Activated B cell treated with CpG ODN at 0.5 μM for 24 hours (primary cell): ENCODE measurements at regions not wholly inside any gene's neighbourhood (a gene's known extent, or its start where the extent isn't known, plus 50 kb on each side); places are given as distances from the start of the nearest gene placed in this dataset.

ENCODE experiments used
- ATAC-seq: fragments of 200-7000 bp; cut with Tn5 transposase; one replicate; pipeline ENCODE4 v1.10.0; 2021; ENCODE audit warnings: low read depth, mild to moderate bottlenecking, moderate library complexity
- CTCF ChIA-PET: fragments of 350-600 bp; sonication (Branson Sonifier 250); formaldehyde crosslinking; loops from one replicate; lab custom pipeline; 2021; ENCODE audit warnings: antibody characterized with exemption; lab: Charles Lee
- POLR2A ChIA-PET: fragments of 350-600 bp; sonication (Branson Sonifier 250); formaldehyde crosslinking; loops from one replicate; lab custom pipeline; 2021; ENCODE audit warnings: antibody characterized with exemption; lab: Charles Lee
- DNase-seq: peaks from one replicate; pipeline ENCODE4 v3.0.0; 2022
- H3K27ac Mint-ChIP-seq: one replicate; pipeline ENCODE4 v1.8.0; 2020; ENCODE audit warnings: mixed read lengths
- H3K27me3 Mint-ChIP-seq: one replicate; pipeline ENCODE4 v1.8.0; 2021; ENCODE audit warnings: mixed read lengths
- H3K36me3 Mint-ChIP-seq: one replicate; pipeline ENCODE4 v1.8.0; 2021; ENCODE audit warnings: low read depth, mixed read lengths
- H3K4me1 Mint-ChIP-seq: one replicate; pipeline ENCODE4 v1.8.0; 2021; ENCODE audit warnings: mixed read lengths
- H3K4me3 Mint-ChIP-seq: one replicate; pipeline ENCODE4 v1.8.0; 2020; ENCODE audit warnings: mild to moderate bottlenecking, mixed read lengths
- H3K9me3 Mint-ChIP-seq: one replicate; pipeline ENCODE4 v1.8.0; 2020; ENCODE audit warnings: mixed read lengths
- intact Hi-C: fragments of 100-400 bp; cut with micrococcal nuclease; formaldehyde crosslinking; loops from one replicate; pipeline ENCODE4 v1.15.1; 2024
- TF ChIP-seq, protein P1 (sequence below): fragments of 200-600 bp; IDR thresholded peaks from one replicate; pipeline ENCODE4 v1.8.0; 2022; ENCODE audit warnings: antibody characterized with exemption, mild to moderate bottlenecking

DNA sequence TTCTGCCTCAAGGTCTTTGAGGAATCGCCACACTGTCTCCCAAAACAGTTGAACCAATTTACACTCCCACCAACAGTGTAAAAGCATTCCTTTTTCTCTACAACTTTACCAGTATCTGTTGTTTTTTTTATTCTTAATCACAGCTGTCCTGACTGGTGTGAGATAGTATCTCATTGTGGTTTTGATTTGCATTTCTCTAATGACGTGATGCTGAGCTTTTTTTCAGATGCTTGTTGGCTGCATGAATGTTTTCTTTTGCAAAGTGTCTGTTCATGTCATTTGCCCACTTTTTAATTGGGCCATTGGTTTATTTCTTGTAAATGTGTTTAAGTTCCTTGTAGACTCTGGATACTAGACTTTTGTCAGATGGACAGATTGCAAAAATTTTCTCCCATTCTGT is 400.0 kb downstream of the DEPDC1B start:
- ChIA-PET POLR2A (no interaction called here), CTCF (no interaction called here)
- H3K4me3 Mint-ChIP-seq, result no peak overlapping the region
- TF ChIP-seq, protein P1, sequence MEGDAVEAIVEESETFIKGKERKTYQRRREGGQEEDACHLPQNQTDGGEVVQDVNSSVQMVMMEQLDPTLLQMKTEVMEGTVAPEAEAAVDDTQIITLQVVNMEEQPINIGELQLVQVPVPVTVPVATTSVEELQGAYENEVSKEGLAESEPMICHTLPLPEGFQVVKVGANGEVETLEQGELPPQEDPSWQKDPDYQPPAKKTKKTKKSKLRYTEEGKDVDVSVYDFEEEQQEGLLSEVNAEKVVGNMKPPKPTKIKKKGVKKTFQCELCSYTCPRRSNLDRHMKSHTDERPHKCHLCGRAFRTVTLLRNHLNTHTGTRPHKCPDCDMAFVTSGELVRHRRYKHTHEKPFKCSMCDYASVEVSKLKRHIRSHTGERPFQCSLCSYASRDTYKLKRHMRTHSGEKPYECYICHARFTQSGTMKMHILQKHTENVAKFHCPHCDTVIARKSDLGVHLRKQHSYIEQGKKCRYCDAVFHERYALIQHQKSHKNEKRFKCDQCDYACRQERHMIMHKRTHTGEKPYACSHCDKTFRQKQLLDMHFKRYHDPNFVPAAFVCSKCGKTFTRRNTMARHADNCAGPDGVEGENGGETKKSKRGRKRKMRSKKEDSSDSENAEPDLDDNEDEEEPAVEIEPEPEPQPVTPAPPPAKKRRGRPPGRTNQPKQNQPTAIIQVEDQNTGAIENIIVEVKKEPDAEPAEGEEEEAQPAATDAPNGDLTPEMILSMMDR, result no peak
- no peak for ATAC-seq
- intact Hi-C loops, result no loop called here
- peaks cover 2% of the 10 kb centered on the region for H3K27me3 Mint-ChIP-seq
- DNase-seq, result no peak
- H3K4me1 Mint-ChIP-seq, result no peaks in the 10 kb centered on the region
- H3K9me3 Mint-ChIP-seq, result peaks cover 7% of the 10 kb centered on the region
- no peaks in the 10 kb centered on the region for H3K36me3 Mint-ChIP-seq
- no peak overlapping the region for H3K27ac Mint-ChIP-seq

DNA sequence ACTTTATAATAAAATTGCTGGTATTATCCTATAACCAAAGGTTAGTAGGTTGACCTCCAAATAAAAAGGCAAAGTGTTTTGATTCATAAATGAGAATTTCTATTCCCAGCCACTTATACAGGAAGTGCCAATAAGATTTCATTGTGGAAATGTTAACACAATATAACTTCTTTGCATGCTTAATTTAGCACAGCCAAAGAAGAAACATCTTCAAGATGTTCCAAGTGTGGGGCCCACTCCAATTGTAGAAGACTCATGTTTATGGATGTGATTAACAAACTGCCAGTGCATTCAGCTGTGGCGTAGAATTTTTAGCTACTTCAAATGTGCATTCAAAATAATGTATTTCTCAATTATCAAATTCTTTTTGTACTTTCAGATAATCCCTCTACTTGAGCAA is 402.3 kb downstream of the DEPDC1B start:
- H3K36me3 Mint-ChIP-seq, result no peaks in the 10 kb centered on the region
- no peak for ATAC-seq
- intact Hi-C loops, result no loop called here
- H3K4me1 Mint-ChIP-seq, result no peaks in the 10 kb centered on the region
- TF ChIP-seq, protein P1, result no peak
- no peak overlapping the region for H3K4me3 Mint-ChIP-seq
- no peak for DNase-seq
- ChIA-PET CTCF (interaction anchor here (1.3 kb wide), 1 partner anchor 288 kb away, joined by 3 read pairs; no protein-coding TSS in a partner anchor), POLR2A (no interaction called here)
- H3K9me3 Mint-ChIP-seq, result peaks cover 4% of the 10 kb centered on the region
- H3K27ac Mint-ChIP-seq, result no peak overlapping the region
- H3K27me3 Mint-ChIP-seq, result no peaks in the 10 kb centered on the region

DNA sequence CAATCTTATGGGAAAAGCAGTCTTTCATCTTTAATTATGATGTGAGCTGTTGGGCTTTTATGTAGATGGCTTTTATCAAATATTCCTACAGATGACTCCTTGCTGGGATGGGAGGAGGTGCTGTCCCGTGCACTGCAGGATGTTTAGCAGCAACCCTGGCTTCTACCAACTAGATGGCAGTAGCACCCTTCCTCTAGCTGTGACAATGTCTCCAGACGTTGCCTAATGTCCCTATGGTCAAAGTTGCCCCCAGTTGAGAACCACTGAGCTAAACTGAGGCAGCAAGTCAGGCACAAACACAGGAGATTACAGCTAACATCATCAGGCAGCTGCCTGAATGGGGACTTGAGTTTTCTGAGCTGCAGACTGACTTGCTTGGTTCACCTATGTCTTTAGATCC is 401.9 kb upstream of the PDE4D start:
- H3K4me3 Mint-ChIP-seq, result no peak overlapping the region
- H3K27me3 Mint-ChIP-seq, result no peaks in the 10 kb centered on the region
- POLR2A ChIA-PET, result no interaction called here
- H3K27ac Mint-ChIP-seq, result no peak overlapping the region
- TF ChIP-seq, protein P1, result no peak
- H3K9me3 Mint-ChIP-seq, result peaks cover under 1% of the 10 kb centered on the region
- DNase-seq (no peak), ATAC-seq (no peak)
- intact Hi-C loops, result loop anchor here (1.0 to 2.0 kb wide), 4 partner anchors 87 to 373 kb away; no protein-coding TSS in a partner anchor
- no peaks in the 10 kb centered on the region for H3K36me3 Mint-ChIP-seq
- no peaks in the 10 kb centered on the region for H3K4me1 Mint-ChIP-seq
- CTCF ChIA-PET, result interaction anchor here (0.7 to 2.6 kb wide), 9 partner anchors 9 to 485 kb away, joined by 3 to 19 read pairs (median 5); no protein-coding TSS in a partner anchor

DNA sequence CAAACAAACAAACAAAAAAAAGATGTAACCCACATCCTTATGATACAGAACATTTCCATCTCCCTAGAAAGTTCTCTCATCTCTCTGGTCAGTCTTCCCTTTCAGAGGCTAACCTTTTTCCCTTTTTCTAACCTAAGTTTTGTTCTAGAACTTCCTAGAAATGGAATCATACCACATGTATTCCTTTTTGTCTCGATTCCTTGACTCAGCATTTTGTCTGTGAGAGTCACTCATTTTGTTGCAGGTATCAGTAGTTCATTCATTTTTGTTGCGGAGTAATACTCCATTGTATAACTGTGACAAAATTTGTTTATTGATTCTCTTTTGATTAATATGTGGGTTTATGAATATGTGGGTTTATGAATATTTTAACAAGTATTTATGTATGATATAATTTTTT is 400.0 kb upstream of the PDE4D start:
- no peak for DNase-seq
- TF ChIP-seq, protein P1, result no peak
- no peaks in the 10 kb centered on the region for H3K36me3 Mint-ChIP-seq
- H3K4me3 Mint-ChIP-seq, result no peak overlapping the region
- CTCF ChIA-PET, result interaction anchor here (1.0 kb wide), 1 partner anchor 376 kb away, joined by 3 read pairs; no protein-coding TSS in a partner anchor
- ATAC-seq, result no peak
- no peaks in the 10 kb centered on the region for H3K27me3 Mint-ChIP-seq
- intact Hi-C loops, result no loop called here
- no peak overlapping the region for H3K27ac Mint-ChIP-seq
- H3K4me1 Mint-ChIP-seq, result no peaks in the 10 kb centered on the region
- no peaks in the 10 kb centered on the region for H3K9me3 Mint-ChIP-seq
- POLR2A ChIA-PET, result no interaction called here

DNA sequence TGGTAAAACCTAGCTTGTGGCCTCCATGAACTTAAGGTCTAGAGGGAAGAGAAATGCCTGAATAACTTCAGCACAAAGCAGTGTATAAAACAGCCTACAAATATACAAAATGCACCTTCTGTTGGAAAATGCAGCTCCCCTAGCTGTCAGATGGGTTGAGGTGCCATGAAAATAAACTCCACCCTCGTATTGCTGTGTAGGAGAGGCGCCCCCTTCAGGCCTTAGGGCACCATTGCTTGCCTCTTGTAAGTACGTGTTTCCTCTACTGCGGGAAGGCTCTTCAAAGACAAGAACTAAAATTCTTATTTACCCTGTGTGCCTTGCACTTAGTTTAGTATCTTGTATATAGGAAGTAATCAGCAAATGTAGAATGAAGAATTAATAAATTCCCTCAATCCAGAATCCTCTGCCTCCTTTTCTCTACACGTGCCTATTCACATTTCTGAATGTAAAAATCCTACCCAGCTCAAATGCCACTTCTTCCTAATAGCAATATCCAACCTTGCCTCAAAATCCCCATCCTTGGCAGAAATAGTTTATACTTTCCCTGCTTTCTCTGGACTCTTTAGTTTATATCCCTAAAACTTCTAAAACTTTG is 393.7 kb upstream of the PDE4D start:
- intact Hi-C loops, result loop anchor here (1.0 kb wide), 1 partner anchor 477 kb away; no protein-coding TSS in a partner anchor
- Mint-ChIP-seq H3K27ac (no peak overlapping the region), H3K4me1 (no peaks in the 10 kb centered on the region), H3K4me3 (no peak overlapping the region), H3K9me3 (no peaks in the 10 kb centered on the region), H3K36me3 (no peaks in the 10 kb centered on the region), H3K27me3 (peaks cover 6% of the 10 kb centered on the region)
- DNase-seq (no peak), ATAC-seq (peak; percentile 60)
- ChIA-PET POLR2A (no interaction called here), CTCF (interaction anchor here (1.9 to 2.2 kb wide), 4 partner anchors 8 to 476 kb away, joined by 5 to 12 read pairs (median 9); no protein-coding TSS in a partner anchor)
- TF ChIP-seq, protein P1, result no peak
